DMS153 (cell line): ENCODE measurements at regions not wholly inside any gene's neighbourhood (a gene's known extent, or its start where the extent isn't known, plus 50 kb on each side); places are given as distances from the start of the nearest gene placed in this dataset.
A peak's percentile ranks its signal among the peaks of the same experiment; 100 is the strongest.
"Not testable (repeated sequence)": the region's sequence is repeated elsewhere in the genome, so short reads cannot be mapped to it uniquely, and the experiment has no call there.

ENCODE experiments used
- DNase-seq: peaks from one replicate; lab custom pipeline; 2025; lab: John Stamatoyannopoulos, UW

DNA sequence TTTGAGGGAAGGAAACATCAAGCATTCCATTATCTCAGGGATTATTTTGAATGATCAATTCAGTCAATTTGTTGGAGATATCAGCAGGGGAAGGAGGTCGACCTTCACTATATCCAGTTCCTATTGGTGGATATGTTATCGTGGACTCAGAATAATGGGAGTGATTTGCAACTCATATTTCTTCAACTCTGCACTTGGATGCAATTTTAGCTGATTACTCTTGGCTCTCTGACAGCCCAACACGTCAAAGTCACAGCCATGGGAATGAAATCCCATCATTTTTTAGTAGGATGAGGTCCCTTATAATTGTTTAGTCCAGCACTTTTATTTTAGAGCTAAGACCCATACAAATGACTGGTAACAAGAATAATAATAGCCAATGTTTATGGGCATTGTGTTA, 371.8 kb upstream of the RPS23 start:
- DNase-seq = no peak

- no peak for DNase-seq
Observed at GRCh38 chr5:82644766-82645165, 366.6 kb upstream of the RPS23 start.

GRCh38 chr5:82644229-82644628, 366.1 kb upstream of the RPS23 start:
- DNase-seq = no peak

- no peak for DNase-seq
Observed at GRCh38 chr5:82642313-82642712, 364.2 kb upstream of the RPS23 start.

- peak; percentile 59 for DNase-seq
Observed at GRCh38 chr5:82641331-82642003, 363.3 kb upstream of the RPS23 start.

DNA sequence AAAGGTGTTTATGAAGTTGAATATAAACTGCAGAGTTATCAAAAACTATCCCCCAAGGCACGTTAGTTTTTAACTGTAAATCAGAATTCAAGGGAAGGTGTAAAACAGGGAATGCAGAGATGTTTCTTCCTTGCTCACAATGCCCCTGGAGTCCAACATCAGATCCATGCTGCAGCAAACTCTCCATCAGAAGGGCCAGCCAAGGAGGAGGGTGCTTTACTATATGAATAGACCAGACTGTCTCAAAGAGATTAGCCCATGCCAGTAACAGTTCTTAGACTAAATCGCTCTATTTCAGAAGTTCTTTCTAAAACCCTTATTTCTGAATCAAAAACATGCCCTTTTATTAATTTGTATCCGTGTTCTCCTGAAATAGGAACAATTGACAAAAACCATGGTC, 362.8 kb upstream of the RPS23 start:
- DNase-seq = no peak

- DNase-seq = no peak
Observed at GRCh38 chr5:82639393-82640144, 361.4 kb upstream of the RPS23 start.

- DNase-seq = no peak
Observed at GRCh38 chr5:82636591-82636990, 358.4 kb upstream of the RPS23 start.

DNA sequence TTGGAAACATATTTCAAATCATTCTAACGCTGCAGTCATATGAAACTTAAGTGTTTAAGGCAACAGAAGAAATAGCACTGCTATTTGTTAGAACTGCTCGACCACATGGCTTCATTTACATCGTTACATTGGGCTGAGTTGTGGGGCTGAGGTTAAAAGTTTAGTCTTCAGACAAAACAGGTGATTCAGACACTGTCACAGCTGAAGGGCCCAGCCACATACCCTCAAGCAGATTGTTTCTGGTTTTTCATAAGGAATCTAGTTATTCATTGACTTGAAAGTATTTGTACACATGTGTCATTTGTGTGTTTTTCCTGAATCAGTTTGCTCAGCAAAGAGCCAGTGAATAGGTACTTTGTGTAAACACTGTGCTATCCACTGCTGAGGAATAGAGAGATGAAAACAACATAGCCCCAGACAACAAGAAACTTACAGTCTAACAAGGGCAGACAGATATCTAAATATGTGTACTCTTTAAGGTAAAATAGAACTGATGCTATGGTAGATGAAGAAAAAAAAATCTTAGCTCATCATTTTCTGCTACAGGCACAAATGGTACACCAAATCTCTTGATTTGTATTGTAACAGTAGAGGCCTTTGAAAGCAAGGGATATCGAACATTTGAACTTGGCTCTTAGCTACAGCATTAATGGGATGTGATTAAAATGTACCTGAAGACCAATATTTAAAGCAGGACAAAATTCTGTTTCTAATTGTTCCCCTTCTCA, 357.6 kb upstream of the RPS23 start:
- no peak for DNase-seq

DNA sequence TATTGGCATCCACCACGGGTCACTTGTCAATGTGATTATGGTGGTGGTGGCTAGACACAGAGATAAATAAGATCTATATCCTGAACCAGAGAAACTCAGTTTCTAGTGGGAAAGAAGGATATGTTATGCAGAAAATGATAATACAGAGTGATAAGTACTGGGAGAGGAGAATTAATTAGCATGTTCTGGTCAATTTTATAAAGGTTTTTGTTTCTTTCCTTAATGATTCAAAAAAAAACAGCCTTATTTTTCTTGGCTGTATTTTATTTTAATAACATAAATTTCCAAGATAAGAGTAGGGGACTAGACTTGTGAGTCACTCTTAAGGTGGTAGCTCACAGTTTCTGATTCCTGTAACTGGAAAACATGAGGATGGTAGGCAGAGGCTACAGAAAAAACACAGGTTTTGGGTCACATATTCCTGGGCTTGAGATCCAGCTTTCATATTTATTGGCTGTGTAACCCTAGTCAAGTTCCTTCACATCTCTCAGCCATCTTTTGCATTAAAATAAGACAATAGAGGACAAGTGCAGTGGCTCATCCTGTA, 350.3 kb upstream of the RPS23 start:
- no peak for DNase-seq

DNA sequence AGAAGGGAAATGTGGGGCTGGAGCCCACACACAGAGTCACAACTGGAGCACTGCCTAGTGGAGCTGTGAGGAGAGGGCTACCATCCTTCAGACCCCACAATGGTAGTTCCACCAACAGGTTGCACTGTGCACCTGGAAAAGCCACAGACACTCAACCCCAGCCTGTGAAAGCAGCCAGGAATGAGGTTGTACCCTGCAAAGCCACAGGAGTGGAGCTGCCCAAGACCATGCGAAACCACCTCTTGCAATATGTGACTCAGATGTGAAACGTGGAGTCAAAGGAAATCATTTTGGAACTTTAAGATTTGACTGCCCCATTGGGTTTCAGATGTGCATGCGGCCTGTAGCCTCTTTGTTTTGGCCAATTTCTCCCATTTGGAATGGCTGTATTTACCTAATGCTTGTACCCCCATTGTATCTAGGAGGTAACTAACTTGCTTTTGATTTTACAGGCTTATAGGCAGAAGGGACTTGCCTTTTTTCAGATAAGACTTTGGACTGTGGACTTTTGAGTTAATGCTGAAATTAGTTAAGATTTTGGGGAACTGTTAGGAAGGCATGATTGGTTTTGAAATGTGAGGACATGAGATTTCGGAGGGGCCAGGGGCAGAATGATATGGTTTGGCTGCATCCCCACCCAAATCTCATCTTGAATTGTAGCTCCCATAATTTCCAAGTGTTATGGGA, 348.9 kb upstream of the RPS23 start:
- not testable (repeated sequence) for DNase-seq

GRCh38 chr5:82626012-82626411, 347.9 kb upstream of the RPS23 start:
- not testable (repeated sequence) for DNase-seq

GRCh38 chr5:82624062-82624461, 345.9 kb upstream of the RPS23 start:
- DNase-seq = no peak

GRCh38 chr5:82622711-82623514, 344.8 kb upstream of the RPS23 start:
- DNase-seq = no peak

GRCh38 chr5:82622205-82622604, 344.1 kb upstream of the RPS23 start:
- DNase-seq = no peak

DNA sequence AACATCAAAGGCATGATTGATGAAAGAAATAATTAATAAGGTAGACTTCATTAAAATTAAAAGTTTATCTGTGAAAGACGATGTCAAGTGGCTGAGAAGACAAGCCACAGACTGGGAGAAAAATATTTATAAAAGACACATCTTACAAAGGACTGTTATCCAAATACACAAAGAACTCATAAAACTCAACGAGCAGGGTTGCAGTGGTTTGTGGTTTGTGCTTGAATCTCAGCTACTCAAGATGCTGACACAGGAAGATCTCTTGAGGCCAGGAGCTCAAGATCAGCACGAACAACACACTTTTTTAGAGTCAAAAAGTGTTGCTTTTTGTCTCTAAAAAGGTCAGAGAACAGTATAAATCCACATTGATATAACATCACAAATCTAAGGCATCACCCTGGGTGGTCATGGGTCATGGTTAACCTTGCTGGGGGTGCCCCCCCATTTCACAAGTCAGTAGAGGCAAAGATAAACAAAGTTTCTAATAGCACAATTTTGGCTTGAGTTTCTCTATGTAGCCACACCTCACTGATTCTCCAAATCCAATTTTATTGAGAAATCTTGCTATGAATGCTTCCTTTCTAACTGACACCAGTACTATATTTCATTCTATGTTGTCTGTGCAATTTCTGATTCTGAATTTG, 342.9 kb upstream of the RPS23 start:
- no peak for DNase-seq

DNA sequence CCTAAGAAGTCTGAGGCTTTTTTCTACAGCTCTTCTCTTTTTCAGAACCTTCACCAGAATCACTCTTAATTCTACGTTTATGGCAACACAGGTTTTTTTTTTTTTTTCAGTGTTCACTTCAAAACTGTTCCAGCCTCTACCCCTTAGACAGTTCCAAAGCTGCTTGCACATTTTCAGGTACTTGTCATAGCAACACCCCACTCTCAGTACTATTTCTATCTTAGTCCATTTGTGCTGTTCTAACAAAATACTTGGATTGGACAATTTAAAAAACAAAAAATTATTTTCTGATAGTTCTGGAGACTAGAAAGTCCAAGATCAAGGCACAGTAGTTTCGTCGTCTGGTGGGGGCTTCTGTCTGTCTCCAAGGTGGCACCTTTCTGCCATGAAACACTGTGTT, 340.9 kb upstream of the RPS23 start:
- no peak for DNase-seq

- no peak for DNase-seq
Observed at GRCh38 chr5:82614706-82615105, 336.6 kb upstream of the RPS23 start.

DNA sequence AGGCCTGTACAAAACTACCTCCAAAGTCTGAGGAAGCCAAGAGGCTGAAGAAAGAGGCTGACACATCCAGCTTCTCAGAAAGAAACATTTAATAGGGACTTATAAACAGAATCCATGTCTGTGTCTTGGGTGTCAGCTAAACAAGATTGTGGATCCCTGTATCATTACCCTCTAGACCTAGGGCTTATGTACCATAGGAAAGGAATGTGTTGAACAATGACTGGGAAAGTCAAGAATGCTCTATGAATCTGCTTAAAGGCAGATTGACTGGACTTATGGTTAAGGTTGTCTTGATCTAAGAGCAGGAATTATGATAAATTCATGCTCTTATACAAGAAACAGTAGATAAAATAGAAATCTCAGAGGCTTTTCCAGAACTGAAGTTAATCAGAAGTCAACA, 335.7 kb upstream of the RPS23 start:
- no peak for DNase-seq

DNA sequence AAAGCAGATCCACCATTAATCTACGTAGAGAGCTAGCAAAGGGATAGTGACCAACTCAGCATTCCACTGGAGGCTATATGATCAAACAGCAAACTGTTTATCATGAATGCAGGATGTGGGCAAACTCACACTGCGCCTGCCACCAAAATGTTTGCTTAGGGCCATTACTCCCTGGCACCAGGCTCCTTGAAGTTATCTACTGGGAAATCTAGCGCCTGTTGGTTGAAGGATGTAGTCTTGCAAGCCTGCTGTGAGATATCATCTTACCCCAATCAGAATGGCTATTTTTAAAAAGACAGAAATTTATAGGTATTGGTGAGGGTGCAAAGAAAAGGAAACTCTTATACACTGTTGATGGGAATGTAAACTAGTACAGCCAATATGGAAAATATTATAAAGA, 332.5 kb upstream of the RPS23 start:
- no peak for DNase-seq

- DNase-seq = no peak
Observed at GRCh38 chr5:82605441-82605973, 327.4 kb upstream of the RPS23 start.
